C4-2B (cell line): ENCODE measurements at regions not wholly inside any gene's neighbourhood (a gene's known extent, or its start where the extent isn't known, plus 50 kb on each side); places are given as distances from the start of the nearest gene placed in this dataset.

Source experiments
- ZFX ChIP-seq: fragments of 450-650 bp; IDR thresholded peaks from 2 replicates; pipeline ENCODE4 v1.6.1; 2017
- TF ChIP-seq, protein P1 (sequence below): fragments of 450-650 bp; conservative IDR thresholded peaks from 2 replicates; pipeline ENCODE4 v1.5.1; 2017; ENCODE audit warnings: mild to moderate bottlenecking

DNA sequence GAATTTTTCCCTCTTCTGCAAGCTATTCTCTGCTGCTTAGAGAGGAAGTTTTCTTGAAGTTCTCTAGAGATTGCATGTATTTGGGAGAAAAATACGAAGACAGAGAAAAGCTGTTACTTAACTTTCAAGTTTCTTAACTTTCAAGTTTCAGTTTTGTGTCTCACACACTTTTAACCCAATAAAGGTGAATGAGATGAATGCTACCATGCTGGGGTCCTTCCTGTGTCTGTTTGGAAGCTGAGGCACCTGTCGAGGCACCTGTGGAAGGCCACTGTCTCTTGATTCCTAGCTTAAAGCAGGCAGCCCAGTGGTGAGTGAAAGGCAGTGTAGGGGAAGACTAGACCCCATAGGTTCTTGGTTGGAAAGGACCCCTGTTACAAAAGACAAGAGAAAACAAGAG is 372.8 kb upstream of the JARID2 start:
- TF ChIP-seq, protein P1, sequence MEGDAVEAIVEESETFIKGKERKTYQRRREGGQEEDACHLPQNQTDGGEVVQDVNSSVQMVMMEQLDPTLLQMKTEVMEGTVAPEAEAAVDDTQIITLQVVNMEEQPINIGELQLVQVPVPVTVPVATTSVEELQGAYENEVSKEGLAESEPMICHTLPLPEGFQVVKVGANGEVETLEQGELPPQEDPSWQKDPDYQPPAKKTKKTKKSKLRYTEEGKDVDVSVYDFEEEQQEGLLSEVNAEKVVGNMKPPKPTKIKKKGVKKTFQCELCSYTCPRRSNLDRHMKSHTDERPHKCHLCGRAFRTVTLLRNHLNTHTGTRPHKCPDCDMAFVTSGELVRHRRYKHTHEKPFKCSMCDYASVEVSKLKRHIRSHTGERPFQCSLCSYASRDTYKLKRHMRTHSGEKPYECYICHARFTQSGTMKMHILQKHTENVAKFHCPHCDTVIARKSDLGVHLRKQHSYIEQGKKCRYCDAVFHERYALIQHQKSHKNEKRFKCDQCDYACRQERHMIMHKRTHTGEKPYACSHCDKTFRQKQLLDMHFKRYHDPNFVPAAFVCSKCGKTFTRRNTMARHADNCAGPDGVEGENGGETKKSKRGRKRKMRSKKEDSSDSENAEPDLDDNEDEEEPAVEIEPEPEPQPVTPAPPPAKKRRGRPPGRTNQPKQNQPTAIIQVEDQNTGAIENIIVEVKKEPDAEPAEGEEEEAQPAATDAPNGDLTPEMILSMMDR = no peak
- TF ChIP-seq ZFX = no peak
